ENCODE measurements at regions not wholly inside any gene's neighbourhood (a gene's known extent, or its start where the extent isn't known, plus 50 kb on each side); places are given as distances from the start of the nearest gene placed in this dataset.
"Not testable (repeated sequence)": the region's sequence is repeated elsewhere in the genome, so short reads cannot be mapped to it uniquely, and the experiment has no call there.

GRCh38 chr5:173483599-173483998, 132.9 kb downstream of the BOD1 start:
- TF ChIP-seq POLR2A, POLR2AphosphoS5 (IDR thresholded peaks at IDR 0.05; ENCODE audit: low read depth, low read length): not testable (repeated sequence)
